ENCODE measurements at regions not wholly inside any gene's neighbourhood (a gene's known extent, or its start where the extent isn't known, plus 50 kb on each side); places are given as distances from the start of the nearest gene placed in this dataset.

GRCh38 chr6:142669471-142670351, 275.3 kb downstream of the HIVEP2 start:
- intact Hi-C loops (cut with DNase I): no loop called here
- DNase-seq (ENCODE audit: low spot score): no peak

GRCh38 chr6:142671791-142672190, 273.2 kb downstream of the HIVEP2 start:
- intact Hi-C loops (cut with DNase I): no loop called here
- DNase-seq (ENCODE audit: low spot score): no peak

GRCh38 chr6:142675517-142675916, 269.5 kb downstream of the HIVEP2 start:
- no peak for DNase-seq (ENCODE audit: low spot score)
- intact Hi-C loops (cut with DNase I): no loop called here

GRCh38 chr6:142676027-142676443, 268.9 kb downstream of the HIVEP2 start:
- intact Hi-C loops (cut with DNase I): no loop called here
- no peak for DNase-seq (ENCODE audit: low spot score)

DNA sequence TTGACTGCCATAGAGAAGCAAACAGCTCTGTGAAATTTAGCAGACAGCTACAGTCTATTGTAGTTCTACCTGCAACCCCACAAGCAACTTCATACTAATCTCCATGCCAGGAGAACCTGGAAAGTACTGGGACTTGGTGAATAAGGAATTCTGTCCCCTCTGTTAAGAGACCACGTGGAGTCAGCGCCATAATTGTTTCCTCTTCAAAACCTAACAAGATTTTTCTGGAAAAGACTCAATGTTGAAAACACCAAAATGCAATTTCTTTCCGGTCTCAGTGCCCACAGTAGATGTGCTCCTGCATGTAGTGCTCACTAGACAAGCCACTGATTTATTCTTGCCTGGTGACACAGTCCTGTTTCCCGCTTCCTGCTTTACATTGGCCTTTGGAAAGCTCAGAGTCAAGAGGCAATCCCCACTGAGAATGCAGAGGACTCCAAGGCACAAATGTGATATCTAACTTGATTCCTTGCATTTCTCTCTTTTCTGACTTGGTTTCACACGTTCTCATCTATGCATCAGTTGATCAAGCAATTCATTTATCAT, 268.3 kb downstream of the HIVEP2 start:
- intact Hi-C loops (cut with DNase I): no loop called here
- DNase-seq (ENCODE audit: low spot score): no peak

- peak; percentile 81 for DNase-seq (ENCODE audit: low spot score)
- intact Hi-C loops (cut with DNase I): loop anchor here in 1 of 2 donors (10.0 kb wide), 1 partner anchor 755 kb away; no protein-coding TSS in a partner anchor
These were observed 264.9 kb downstream of the HIVEP2 start for GRCh38 chr6:142679907-142680700.

GRCh38 chr6:142681099-142681498, 263.9 kb downstream of the HIVEP2 start:
- intact Hi-C loops (cut with DNase I): loop anchor here in 1 of 2 donors (10.0 kb wide), 1 partner anchor 754 kb away; no protein-coding TSS in a partner anchor
- DNase-seq (ENCODE audit: low spot score): no peak

GRCh38 chr6:142682985-142683384, 262.0 kb downstream of the HIVEP2 start:
- no peak for DNase-seq (ENCODE audit: low spot score)
- intact Hi-C loops (cut with DNase I): loop anchor here in 1 of 2 donors (10.0 kb wide), 1 partner anchor 752 kb away; no protein-coding TSS in a partner anchor

- intact Hi-C loops (cut with DNase I): loop anchor here in 1 of 2 donors (10.0 kb wide), 1 partner anchor 751 kb away; no protein-coding TSS in a partner anchor
- DNase-seq (ENCODE audit: low spot score): no peak
These were observed 261.2 kb downstream of the HIVEP2 start for GRCh38 chr6:142683714-142684141.

- no peak for DNase-seq (ENCODE audit: low spot score)
- intact Hi-C loops (cut with DNase I): loop anchor here in 1 of 2 donors (10.0 kb wide), 1 partner anchor 750 kb away; no protein-coding TSS in a partner anchor
These were observed 260.6 kb downstream of the HIVEP2 start for GRCh38 chr6:142684371-142684770.

DNA sequence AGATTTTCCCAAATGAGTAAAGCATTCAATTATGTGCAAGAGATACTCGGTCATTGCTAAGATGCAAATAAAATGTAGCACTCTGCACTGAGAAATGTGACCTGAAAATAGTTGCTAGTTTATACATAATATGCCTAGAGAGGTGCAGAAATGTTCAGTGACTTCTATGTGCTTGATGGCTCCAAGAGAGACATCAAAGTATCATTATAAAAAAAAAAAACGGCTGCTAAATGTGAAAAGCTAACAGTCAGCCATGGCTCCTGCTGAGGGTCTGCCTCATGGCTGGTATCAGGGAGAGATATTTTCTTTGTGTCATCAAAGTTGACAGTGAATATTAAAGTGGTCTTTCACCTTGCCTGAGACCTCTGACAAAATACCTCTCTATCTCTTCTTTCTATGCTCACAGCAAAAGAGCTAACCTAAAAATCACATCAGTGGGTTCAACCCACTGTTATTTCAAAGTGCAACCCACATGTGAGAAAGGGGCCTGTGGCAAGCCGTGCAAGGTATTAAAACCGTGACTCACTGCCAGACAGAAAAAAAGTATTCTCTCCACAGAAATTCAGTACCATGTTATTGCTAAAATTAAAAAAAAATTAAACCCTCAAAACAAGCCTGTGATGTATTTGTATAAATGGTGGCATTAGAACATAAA, 259.0 kb downstream of the HIVEP2 start:
- intact Hi-C loops (cut with DNase I): loop anchor here in 1 of 2 donors (10.0 kb wide), 1 partner anchor 749 kb away; no protein-coding TSS in a partner anchor

GRCh38 chr6:142686507-142686887, 258.5 kb downstream of the HIVEP2 start:
- DNase-seq (ENCODE audit: low spot score): no peak
- intact Hi-C loops (cut with DNase I): loop anchor here in 1 of 2 donors (10.0 kb wide), 1 partner anchor 748 kb away; no protein-coding TSS in a partner anchor

More for the DNA sequence above, 259.0 kb downstream of the HIVEP2 start:
- no peak for DNase-seq (ENCODE audit: low spot score)

- intact Hi-C loops (cut with DNase I): loop anchor here (5.0 to 10.0 kb wide), 4 partner anchors 252 to 734 kb away; partner anchors contain the start of gene HIVEP2 (in 2 of the 2)
- DNase-seq (ENCODE audit: low spot score): peak; percentile 82
These were observed 252.0 kb downstream of the HIVEP2 start for GRCh38 chr6:142692942-142693341.

- intact Hi-C loops (cut with DNase I): loop anchor here (5.0 to 10.0 kb wide), 4 partner anchors 251 to 734 kb away; partner anchors contain the start of gene HIVEP2 (in 2 of the 2)
These were observed 251.5 kb downstream of the HIVEP2 start for GRCh38 chr6:142693441-142693840.

GRCh38 chr6:142694054-142694453, 250.9 kb downstream of the HIVEP2 start:
- intact Hi-C loops (cut with DNase I): loop anchor here (5.0 to 10.0 kb wide), 4 partner anchors 251 to 733 kb away; partner anchors contain the start of gene HIVEP2 (in 2 of the 2)
- no peak for DNase-seq (ENCODE audit: low spot score)

More at GRCh38 chr6:142693441-142693840, 251.5 kb downstream of the HIVEP2 start:
- no peak for DNase-seq (ENCODE audit: low spot score)

DNA sequence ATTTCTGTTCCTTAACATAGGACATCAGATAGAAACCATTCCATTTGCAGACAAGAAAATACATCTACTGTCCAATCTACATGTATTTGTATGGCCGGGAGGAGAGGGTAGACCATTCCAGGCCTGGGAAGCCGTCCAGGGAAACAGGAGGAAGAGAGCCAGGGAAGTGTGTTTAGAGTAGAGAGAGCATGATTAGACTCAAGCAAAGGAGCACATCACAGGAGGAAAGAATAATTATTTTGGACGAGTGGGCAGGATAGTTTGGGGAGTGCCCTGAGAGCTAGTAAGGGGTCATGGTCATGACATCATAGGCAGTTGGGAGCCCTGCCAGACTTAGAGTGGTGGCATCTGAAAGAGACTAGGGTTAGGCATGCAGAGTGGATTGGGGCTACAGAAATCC, 250.0 kb downstream of the HIVEP2 start:
- no peak for DNase-seq (ENCODE audit: low spot score)
- intact Hi-C loops (cut with DNase I): loop anchor here (5.0 to 10.0 kb wide), 3 partner anchors 250 to 547 kb away; partner anchors contain the start of gene HIVEP2 (in 1 of the 2)

GRCh38 chr6:142696123-142697000, 248.6 kb downstream of the HIVEP2 start:
- intact Hi-C loops (cut with DNase I): loop anchor here (5.0 to 10.0 kb wide), 3 partner anchors 248 to 546 kb away; partner anchors contain the start of gene HIVEP2 (in 1 of the 2)

More at GRCh38 chr6:142696123-142697000, 248.6 kb downstream of the HIVEP2 start:
- peak; percentile 68 for DNase-seq (ENCODE audit: low spot score)

Measured in posterior vena cava (tissue), 2 donors.